GM18498 (cell line): ENCODE measurements at regions not wholly inside any gene's neighbourhood (a gene's known extent, or its start where the extent isn't known, plus 50 kb on each side); places are given as distances from the start of the nearest gene placed in this dataset.
"Not testable (repeated sequence)": the region's sequence is repeated elsewhere in the genome, so short reads cannot be mapped to it uniquely, and the experiment has no call there.

Experiments
- ATAC-seq: cut with Tn5 transposase; IDR thresholded peaks from one replicate; pipeline ENCODE4 v1.9.1; 2021; ENCODE audit warnings: mild to moderate bottlenecking, moderate library complexity; ENCODE audit not compliant: unreplicated experiment

DNA sequence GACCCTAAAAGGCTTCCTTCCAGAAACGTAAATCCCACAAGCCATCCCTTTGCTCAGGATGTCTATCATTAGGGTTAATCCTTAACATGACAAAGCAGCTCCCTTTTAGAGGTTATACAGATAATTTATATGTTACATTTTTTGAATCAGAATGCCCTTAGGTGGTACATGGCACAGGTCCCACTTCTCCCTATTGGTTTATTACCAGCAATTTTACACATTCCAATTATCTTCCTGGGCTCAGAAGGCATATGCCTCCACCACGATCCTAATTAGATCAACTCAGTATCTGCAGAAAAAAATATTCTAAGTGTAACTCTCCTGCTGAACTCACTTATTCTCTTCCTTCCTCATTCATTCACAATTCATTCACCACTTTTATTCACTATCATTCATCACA is 507.0 kb upstream of the MAP2 start:
- ATAC-seq: no peak

DNA sequence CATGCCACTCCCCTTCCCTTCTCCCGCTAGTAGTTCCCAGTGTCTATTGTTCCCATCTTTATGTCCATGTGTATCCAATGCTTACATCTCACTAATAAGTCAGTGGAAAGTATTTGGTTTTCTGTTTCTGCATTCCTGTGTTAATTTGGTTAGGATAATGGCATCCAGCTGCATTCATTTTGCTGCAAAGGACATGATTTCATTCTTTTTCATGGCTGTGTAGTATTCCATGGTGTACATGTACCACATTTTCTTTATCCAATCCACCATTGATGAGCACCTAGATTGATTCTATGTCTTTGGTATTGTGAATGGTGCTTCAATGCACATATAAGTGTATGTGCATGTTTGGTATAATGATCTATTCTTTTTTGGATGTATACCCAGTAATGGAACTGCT is 502.5 kb upstream of the MAP2 start:
- not testable (repeated sequence) for ATAC-seq

DNA sequence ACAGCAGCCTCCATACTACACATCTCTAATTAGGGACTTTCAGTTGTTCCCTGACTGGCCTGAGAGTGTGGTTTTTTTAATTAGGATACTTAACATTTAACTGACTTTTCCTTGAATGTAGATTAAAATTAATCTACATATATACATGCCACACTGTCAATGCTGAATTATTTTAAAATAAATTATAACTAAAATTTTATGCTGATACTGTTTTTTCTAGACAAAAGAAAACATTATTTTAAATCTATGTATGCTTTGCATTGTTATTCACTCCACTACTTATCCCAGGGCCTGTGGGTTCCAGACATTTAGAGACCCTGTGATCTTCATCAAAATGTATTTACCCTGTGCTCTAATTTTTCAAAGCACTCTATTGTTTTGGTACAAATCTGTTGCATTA is 496.0 kb upstream of the MAP2 start:
- no peak for ATAC-seq

DNA sequence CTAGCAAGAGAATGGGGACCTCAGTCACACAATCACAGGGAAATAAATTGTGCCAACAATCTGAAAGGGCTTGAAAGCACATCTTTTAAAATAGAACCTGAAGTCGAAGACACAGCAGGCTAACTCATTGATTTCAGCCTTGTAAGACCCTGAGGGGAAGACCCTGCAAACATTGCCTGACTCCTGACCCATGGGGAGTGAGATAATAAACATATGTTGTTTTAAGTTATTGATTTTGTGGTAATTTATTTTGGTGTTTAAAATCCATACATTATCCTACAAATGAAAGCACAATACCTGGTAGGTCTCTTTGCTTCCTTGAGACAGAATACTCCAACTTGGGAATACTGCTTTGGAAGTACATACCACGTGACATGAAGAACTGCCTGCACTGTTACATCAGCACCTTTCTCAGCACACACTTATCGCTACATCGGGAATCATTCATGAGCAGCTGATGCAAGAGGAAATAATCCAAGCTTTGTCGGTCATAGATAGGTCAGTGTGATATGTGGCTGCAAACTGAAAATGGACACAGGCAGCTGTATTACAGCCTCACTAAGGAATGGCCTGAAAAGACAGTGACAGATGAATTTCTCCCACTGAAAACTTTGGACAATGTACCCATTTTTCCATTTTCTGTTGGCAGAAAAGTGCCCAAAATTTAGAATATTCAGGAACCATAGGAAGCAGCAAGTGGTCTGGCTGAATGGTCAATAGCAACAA is 494.5 kb upstream of the MAP2 start:
- no peak for ATAC-seq

DNA sequence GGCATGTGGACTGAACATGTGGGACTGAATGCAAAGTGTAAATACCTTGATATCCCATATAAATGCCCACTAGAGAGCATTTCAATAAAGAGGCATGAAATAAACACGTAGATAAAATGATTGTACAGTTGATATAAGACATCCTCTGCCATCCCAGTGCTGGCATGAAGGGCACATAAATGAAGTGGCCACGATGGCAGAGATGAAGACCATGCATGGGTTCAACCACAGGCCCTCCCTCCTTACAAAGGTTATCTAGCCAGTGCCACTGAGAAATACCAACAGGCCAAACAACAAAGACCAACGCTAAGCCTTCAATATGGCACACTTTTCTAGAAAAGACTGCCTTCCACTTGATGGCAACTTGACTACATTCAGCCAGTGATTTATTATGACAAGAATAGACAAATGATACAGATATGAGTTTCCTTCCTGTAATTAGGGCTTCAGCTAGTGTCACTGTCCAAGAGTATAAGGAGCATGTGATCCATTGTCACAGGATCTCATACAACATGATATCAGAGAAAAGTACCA is 493.9 kb upstream of the MAP2 start:
- ATAC-seq: no peak

DNA sequence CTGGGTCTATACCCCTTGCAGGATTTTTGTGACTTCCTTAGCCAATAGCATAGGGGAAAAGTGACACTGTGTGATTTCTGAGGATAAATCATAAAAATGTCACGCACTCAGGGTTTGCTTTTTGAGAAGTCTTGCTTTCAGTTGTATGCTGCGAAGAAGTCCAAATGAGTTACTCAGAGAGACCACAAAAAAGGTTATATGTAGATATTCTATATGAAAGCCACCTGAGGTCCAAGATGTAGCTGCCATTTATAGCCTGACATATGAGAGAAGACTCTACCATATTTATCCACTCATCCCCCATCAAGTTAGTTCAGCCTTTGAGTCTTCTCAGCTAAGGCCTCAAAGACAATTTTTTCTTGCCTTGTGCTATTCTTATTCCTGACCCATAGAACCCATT is 488.3 kb upstream of the MAP2 start:
- ATAC-seq: no peak

DNA sequence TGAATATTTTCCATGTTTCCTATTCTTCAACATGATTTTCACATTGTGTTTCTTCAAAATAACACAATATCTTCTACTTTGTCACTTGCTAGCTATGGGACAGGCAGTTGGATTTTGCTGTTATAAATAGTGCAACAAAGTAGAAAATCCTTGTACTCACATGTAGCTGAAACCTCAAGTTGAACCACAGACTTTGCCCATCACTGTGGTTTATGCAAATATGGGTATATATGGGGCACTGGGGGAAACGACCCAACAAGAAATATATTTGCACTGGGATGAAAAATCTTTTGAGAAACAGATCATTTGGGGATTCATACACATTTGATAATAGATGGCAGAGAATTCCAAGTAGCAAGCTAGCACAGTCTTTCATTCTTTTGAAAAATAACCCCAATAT is 486.3 kb upstream of the MAP2 start:
- ATAC-seq: no peak

DNA sequence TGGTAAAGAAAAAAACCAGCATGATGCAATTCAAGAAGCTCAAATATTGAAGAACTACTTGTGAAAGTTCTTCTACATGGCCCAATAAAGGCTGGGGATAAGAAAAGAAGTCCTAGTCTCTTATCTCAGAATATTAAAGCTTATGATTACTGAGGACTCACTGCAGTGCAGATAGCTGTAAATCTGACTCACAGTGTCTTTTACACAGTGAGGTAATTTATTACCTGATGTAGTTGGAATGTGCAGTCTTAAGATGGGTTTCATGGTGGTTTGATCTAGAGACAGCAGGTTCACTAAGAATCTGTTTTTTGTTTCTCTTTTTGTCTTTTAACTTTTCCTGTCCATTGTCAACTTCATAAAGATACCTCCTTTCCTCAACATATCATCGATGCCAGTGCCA is 484.0 kb upstream of the MAP2 start:
- no peak for ATAC-seq

DNA sequence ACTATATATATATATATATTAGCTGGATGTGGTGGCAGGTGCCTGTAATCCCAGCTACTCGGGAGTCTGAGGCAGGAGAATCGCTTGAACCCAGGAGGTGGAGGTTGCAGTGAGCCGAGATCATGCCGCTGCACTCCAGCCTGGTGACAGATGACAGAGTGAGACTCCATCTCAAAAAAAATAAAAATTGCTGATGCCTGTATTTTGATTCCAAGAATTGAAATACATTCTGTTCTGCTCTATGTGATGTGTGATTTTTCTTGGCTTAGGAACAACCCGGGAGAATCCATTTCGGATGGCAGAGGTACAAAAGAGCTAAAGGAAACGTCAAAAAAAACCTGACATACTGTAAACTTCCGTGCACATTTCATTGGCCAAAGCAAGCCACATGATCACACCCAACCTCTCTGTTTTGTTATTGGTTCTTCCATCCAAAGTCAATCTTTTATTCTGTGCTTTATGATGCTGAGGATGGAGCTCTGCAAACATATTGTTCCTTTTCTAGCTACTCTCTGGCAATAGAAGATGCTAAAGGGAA is 478.1 kb upstream of the MAP2 start:
- no peak for ATAC-seq

DNA sequence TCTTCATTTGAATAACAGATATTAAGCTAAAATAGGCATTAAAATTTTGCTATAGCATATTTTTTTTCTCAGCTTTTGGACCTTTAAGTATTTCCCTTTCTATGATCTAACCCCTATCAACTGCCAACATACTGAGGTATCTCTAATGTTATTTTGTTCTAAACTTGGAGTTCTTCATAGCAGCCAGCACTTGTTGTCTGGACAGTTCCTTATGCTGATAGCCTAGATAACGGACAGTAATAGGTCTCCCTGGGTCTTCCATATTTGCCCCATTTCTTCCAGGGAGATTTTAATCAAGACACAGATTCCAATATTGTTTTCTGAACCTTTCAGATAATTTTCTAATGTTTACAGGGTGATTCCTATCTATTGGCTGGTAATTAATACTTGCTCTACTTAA is 475.8 kb upstream of the MAP2 start:
- no peak for ATAC-seq

DNA sequence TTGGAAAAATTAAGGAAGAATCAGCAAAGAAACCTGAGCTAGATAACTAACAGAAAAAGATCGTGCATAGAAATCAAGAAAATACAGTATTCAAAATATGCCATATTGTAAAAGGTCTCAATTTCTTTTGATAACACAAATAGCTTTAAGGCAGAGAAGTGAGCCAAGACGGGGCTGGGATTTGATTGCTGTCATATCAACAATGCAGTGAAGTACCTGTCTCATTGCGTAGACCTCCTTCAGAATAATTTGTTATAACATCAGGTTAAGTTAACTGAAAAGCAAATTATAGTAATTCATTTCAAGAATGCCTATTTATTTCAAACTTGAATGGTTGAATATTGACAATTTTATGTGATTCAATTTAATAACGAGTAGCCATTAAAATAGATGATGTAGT is 453.8 kb upstream of the MAP2 start:
- ATAC-seq: no peak

DNA sequence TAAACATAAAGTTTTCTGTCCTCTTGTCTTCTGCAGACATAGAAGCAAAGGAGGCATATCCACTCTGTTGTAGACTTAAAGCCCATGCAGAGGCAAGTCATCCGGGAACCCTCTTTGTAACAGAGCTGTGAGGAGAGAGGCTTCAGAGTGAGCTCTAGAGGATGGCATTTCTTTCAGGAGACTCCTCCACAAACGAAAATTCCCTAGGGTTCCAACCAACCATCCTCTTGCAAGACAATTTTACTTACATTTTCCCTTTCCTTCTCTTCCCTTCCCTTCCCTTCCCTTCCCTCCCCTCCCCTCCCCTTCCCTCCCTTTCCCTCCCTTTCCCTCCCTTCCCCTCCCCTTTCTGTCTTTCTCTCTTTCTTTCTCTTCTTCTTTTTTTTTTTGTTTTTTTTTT is 446.3 kb upstream of the MAP2 start:
- no peak for ATAC-seq

DNA sequence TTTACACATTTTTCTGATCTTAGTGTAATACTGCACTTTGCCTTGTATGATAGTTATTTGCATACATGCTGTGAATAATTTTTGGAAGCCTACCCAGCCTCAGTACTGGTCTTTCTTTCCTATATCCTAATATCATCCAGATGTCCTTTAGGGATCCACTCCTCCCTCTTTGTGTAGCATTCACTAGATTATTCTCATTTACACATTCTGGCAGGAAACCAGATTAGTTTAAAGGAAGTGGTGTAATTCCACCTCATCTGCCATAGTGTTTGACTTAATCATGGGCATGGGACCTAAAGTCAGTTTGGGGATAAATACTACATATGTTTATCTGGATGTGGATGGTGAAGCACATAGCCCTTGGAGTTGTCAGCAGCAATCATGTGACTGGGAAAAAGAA is 444.9 kb upstream of the MAP2 start:
- no peak for ATAC-seq

DNA sequence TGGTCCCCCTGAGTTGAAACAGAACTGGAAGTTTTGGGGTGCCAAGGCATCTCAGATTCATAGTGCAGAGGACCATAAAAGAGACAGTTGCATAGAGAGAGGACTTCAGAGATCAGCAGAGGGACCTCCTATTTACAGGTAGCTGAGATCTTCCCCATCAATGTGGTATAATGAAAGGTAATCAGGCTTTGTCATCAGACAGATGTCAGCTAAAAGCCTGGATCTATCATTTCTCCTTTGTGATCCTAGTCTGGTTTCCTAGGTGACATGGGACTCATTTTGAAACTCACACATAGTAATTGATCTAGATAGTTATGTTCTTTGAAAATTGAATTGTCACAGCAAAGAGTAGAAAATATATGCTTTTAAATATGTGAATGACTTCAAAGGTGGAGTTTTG is 443.5 kb upstream of the MAP2 start:
- ATAC-seq: no peak

DNA sequence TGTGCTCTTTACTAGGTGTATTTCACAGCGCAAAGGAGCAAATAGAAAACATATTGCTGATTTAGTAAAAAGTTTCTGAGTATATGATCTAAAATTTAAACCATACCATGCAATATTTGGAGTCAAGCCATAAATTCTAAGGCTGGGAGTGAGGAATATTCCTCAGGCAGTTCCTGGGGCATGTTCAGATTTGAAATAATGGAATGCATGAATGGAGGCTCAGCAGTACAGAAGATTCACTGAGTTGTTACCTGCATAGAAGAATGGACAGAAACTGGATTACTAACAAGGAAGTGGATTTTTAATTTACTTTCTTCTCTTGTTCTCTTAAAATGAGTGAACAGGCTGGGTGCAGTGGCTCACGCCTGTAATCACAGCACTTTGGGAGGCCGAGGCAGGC is 441.0 kb upstream of the MAP2 start:
- ATAC-seq: no peak

DNA sequence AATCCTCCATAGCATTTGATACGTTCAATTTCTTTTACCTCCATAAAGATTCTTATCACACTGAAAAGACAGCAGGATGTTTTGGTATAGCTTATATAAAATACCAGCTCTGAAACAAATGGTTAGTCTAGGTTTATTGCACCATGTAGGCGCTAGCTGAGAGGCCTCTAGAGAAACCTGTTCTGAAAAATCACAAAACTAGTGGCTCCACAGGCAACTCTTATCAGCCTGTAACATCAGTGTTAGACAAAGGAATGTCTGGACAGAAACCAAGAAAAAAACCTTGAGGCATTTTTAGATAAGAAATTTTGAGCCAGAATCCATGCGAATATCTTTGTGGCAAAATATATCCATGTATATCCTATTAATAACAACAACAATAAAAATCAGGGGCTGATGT is 440.4 kb upstream of the MAP2 start:
- no peak for ATAC-seq

DNA sequence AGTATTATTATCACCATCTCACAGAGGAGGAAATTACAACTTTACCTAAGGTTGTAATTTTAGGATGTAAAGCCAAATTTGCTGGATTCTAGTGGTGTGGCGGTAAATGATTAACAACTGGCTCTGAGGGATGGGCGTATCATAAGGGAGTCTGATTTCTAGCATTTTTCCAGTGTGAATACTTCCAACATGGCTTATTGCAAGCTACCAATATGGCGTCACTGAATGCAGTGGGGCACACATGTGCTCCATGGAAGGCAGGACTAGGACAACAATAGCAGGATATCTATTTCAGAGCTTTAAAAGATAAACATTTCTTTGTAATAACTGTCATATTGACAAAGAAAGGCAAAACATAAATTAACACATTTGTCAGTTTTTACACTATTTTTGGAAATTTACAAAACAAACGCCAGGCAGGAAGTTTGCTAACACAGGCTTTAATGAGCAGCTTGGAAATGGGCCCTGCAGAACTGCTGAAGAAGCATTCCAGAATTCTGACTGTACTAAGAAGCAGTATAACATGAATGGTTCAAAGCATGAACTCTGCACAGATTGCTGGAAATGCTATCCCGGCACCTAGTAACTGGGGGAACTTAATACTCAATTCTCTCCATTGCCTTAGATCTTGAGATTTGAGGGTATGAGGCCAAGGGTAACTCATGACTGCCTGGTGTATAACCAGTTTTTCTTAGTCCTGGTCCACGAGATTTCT is 439.3 kb upstream of the MAP2 start:
- no peak for ATAC-seq

DNA sequence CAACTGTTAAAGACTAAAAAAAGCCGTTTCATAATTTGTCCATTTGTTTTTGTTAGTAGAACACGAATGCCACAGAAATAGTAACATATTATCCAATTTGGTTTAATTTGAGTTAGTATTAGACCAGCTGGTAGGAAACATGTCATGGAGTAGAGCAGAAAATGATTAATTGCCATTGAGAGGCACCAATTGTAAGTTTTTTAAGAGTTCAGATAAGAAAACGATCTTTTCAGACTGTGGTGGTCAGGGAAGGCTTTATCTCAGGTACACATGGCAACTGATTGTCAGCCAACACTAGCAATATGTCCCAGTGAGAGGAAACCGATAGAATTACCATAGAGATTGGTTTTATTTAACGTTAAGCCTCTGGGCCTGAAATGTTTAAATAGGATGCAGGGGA is 438.2 kb upstream of the MAP2 start:
- no peak for ATAC-seq

DNA sequence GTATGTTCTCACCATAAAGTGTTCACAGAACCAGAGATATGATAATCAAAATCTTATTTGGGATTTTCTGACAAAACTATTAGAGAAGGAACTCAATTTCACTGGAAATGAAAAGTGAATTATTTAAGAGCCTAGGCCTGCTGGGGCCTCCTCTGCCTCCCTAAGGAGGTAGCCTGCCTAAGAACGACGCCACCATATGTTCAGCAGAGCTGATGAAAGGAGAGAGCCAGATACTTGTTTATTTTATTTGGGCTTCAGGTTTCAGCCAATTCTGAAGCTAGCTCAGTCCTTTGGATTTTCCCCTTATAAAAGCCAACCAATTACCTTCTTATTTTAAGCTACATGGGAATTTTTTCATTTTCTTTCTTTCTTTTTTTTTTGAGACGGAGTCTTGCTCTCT is 433.1 kb upstream of the MAP2 start:
- ATAC-seq: no peak

DNA sequence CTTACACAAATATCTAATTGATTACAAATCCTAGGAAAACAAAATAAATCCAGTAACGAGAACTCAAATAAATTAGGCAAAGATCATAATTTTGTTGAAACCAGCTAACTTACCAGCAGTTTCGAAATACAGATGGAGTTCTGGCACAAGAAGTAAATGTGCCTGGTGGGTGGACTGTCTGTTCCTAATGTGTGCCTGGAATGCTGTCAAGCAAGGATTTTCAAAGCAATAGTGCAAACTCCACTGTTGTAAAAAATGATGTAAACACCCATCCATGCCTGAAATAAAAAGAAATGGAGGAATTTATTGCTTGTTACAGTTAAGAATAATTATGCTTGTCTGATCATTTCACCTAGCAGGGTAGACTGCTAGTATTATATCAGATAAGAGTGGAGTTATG is 423.9 kb upstream of the MAP2 start:
- no peak for ATAC-seq

DNA sequence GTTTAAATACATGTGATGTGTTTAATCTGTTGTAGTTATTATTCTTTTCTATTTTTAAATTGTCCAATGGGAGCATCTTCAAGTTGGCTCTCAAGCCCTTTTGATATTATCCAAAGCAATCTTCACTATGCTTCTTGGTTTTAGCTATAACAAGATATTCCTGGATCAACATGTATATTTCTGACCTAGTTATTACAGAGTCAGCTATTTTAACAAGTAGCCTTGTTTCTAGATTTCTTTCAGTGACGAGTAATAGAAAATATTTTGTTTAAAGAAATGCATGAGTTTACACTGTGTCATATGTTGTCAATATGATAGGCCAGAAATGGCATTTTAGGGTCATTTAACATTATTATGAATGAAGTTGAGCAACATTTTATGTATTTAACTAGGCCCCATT is 421.8 kb upstream of the MAP2 start:
- ATAC-seq: no peak

DNA sequence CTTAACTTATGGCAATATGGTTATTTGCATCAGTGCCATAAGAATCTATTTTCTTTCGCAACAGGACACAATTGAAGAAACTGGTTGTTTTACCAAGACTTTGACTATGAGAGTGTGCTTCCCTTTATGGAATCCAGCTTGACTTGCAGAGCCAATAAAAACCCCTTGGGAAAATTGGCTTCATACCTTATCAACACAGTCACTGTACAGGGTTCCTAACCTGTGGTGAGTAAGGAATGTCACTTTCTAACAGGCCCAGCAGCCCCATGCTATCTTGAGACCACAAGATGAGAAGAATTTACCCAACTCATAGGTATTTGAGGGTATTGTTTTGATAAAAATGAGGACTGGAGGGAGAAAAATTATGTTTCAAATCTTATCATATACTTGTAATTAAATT is 418.5 kb upstream of the MAP2 start:
- ATAC-seq: no peak
